HFFc6 (cell line): ENCODE measurements at regions not wholly inside any gene's neighbourhood (a gene's known extent, or its start where the extent isn't known, plus 50 kb on each side); places are given as distances from the start of the nearest gene placed in this dataset.

ENCODE experiments used
- DNase-seq: peaks from one replicate; pipeline ENCODE4 v3.0.0-alpha.2; 2018
- H3K27ac Mint-ChIP-seq: 2 replicates; pipeline ENCODE4 v1.8.0; 2020; ENCODE audit warnings: mild to moderate bottlenecking, mixed read lengths
- H3K27me3 Mint-ChIP-seq: 2 replicates; pipeline ENCODE4 v1.8.0; 2021; ENCODE audit warnings: mild to moderate bottlenecking, moderate library complexity, mixed read lengths; ENCODE audit not compliant: insufficient read depth
- H3K36me3 Mint-ChIP-seq: 2 replicates; pipeline ENCODE4 v1.8.0; 2021; ENCODE audit warnings: low read depth, mixed read lengths
- H3K4me1 Mint-ChIP-seq: 2 replicates; pipeline ENCODE4 v1.8.0; 2020; ENCODE audit warnings: low read depth, mixed read lengths
- H3K4me3 Mint-ChIP-seq: 2 replicates; pipeline ENCODE4 v1.8.0; 2020; ENCODE audit warnings: mild to moderate bottlenecking, moderate library complexity, mixed read lengths
- H3K9me3 Mint-ChIP-seq: 2 replicates; pipeline ENCODE4 v1.8.0; 2020; ENCODE audit warnings: mild to moderate bottlenecking, mixed read lengths
- CTCF ChIP-seq: fragments of 200-600 bp; sonication (generic); IDR thresholded peaks from 2 replicates; pipeline ENCODE4 v1.5.0; 2021; ENCODE audit warnings: antibody characterized with exemption, mild to moderate bottlenecking

GRCh38 chr11:109035284-109035683 is 370.4 kb downstream of the DDX10 start:
- H3K9me3 Mint-ChIP-seq = no peaks in the 10 kb centered on the region; the same call in 1 of the 2 replicates
- H3K4me3 Mint-ChIP-seq = no peak overlapping the region
- peaks cover 75% of the 10 kb centered on the region for H3K4me1 Mint-ChIP-seq
- H3K36me3 Mint-ChIP-seq = peaks cover 5% of the 10 kb centered on the region; the same call in 1 of the 2 replicates
- H3K27me3 Mint-ChIP-seq = no peaks in the 10 kb centered on the region
- DNase-seq = no peak
- TF ChIP-seq CTCF = no peak
- peak overlapping the region; percentile 86 for H3K27ac Mint-ChIP-seq

GRCh38 chr11:109036011-109036410 is 371.1 kb downstream of the DDX10 start:
- H3K36me3 Mint-ChIP-seq = peaks cover 5% of the 10 kb centered on the region; the same call in 1 of the 2 replicates
- H3K4me3 Mint-ChIP-seq = no peak overlapping the region
- DNase-seq = no peak
- TF ChIP-seq CTCF = no peak
- H3K27me3 Mint-ChIP-seq = no peaks in the 10 kb centered on the region
- peak overlapping the region; percentile 65 for H3K27ac Mint-ChIP-seq
- H3K4me1 Mint-ChIP-seq = peaks cover 77% of the 10 kb centered on the region
- no peaks in the 10 kb centered on the region; the same call in 1 of the 2 replicates for H3K9me3 Mint-ChIP-seq

GRCh38 chr11:109037856-109038780 is 373.2 kb downstream of the DDX10 start:
- Mint-ChIP-seq H3K4me3 (peak overlapping the region; percentile 40), H3K27me3 (no peaks in the 10 kb centered on the region), H3K4me1 (peaks cover 80% of the 10 kb centered on the region), H3K36me3 (peaks cover 1% of the 10 kb centered on the region; the same call in 1 of the 2 replicates), H3K27ac (peak overlapping the region; percentile 87), H3K9me3 (no peaks in the 10 kb centered on the region; the same call in 1 of the 2 replicates)
- no peak for TF ChIP-seq CTCF
- DNase-seq = peak; percentile 83

- no peaks in the 10 kb centered on the region for H3K27me3 Mint-ChIP-seq
- H3K27ac Mint-ChIP-seq = peak overlapping the region; percentile 38; the same call in 1 of the 2 replicates
- no peaks in the 10 kb centered on the region for H3K9me3 Mint-ChIP-seq
- H3K4me3 Mint-ChIP-seq = no peak overlapping the region
- no peak for DNase-seq
- H3K36me3 Mint-ChIP-seq = no peaks in the 10 kb centered on the region; the same call in 1 of the 2 replicates
- TF ChIP-seq CTCF = no peak
- peaks cover 65% of the 10 kb centered on the region for H3K4me1 Mint-ChIP-seq
These were observed 374.7 kb downstream of the DDX10 start for GRCh38 chr11:109039611-109040010.

- H3K27ac Mint-ChIP-seq = no peak overlapping the region
- no peaks in the 10 kb centered on the region for H3K27me3 Mint-ChIP-seq
- TF ChIP-seq CTCF = 0 out of 2 replicates have a peak, but pooled peaks have one; percentile 29
- H3K4me3 Mint-ChIP-seq = no peak overlapping the region
- no peaks in the 10 kb centered on the region for H3K9me3 Mint-ChIP-seq
- H3K36me3 Mint-ChIP-seq = no peaks in the 10 kb centered on the region; the same call in 1 of the 2 replicates
- H3K4me1 Mint-ChIP-seq = peaks cover 58% of the 10 kb centered on the region
- DNase-seq = no peak
These were observed 375.4 kb downstream of the DDX10 start for GRCh38 chr11:109040303-109040702.
